ELR (cell line): ENCODE measurements at regions not wholly inside any gene's neighbourhood (a gene's known extent, or its start where the extent isn't known, plus 50 kb on each side); places are given as distances from the start of the nearest gene placed in this dataset.

ENCODE experiments used
- DNase-seq: peaks from one replicate; pipeline ENCODE4 v3.0.0-alpha.2; 2015; ENCODE audit warnings: low read depth

GRCh38 chr2:107383691-107384090 is 443.0 kb upstream of the RGPD4 start:
- no peak for DNase-seq

- DNase-seq = no peak
These were observed 442.3 kb upstream of the RGPD4 start for GRCh38 chr2:107384422-107384821.

- DNase-seq = no peak
These were observed 440.8 kb upstream of the RGPD4 start for GRCh38 chr2:107385921-107386320.

- no peak for DNase-seq
These were observed 434.4 kb upstream of the RGPD4 start for GRCh38 chr2:107392241-107392704.

- DNase-seq = peak; percentile 5
These were observed 433.2 kb upstream of the RGPD4 start for GRCh38 chr2:107393516-107393915.

- no peak for DNase-seq
These were observed 428.0 kb upstream of the RGPD4 start for GRCh38 chr2:107398683-107399082.

- no peak for DNase-seq
These were observed 424.4 kb upstream of the RGPD4 start for GRCh38 chr2:107402330-107402729.

- DNase-seq = no peak
These were observed 421.4 kb upstream of the RGPD4 start for GRCh38 chr2:107405261-107405660.

GRCh38 chr2:107407017-107407416 is 419.7 kb upstream of the RGPD4 start:
- no peak for DNase-seq

GRCh38 chr2:107407974-107408373 is 418.7 kb upstream of the RGPD4 start:
- DNase-seq = no peak

GRCh38 chr2:107411267-107411666 is 415.4 kb upstream of the RGPD4 start:
- no peak for DNase-seq

- no peak for DNase-seq
These were observed 414.3 kb upstream of the RGPD4 start for GRCh38 chr2:107412209-107412904.

- peak; percentile 1 for DNase-seq
These were observed 413.7 kb upstream of the RGPD4 start for GRCh38 chr2:107412981-107413380.

GRCh38 chr2:107414376-107414775 is 412.3 kb upstream of the RGPD4 start:
- no peak for DNase-seq

- no peak for DNase-seq
These were observed 408.0 kb upstream of the RGPD4 start for GRCh38 chr2:107418708-107419107.

GRCh38 chr2:107419191-107419590 is 407.5 kb upstream of the RGPD4 start:
- DNase-seq = no peak

- no peak for DNase-seq
These were observed 397.9 kb upstream of the RGPD4 start for GRCh38 chr2:107428781-107429180.

- no peak for DNase-seq
These were observed 396.7 kb upstream of the RGPD4 start for GRCh38 chr2:107430006-107430405.

- no peak for DNase-seq
These were observed 396.0 kb upstream of the RGPD4 start for GRCh38 chr2:107430596-107431266.

GRCh38 chr2:107436281-107436680 is 390.4 kb upstream of the RGPD4 start:
- no peak for DNase-seq

- no peak for DNase-seq
These were observed 389.4 kb upstream of the RGPD4 start for GRCh38 chr2:107437265-107437664.

- no peak for DNase-seq
These were observed 388.9 kb upstream of the RGPD4 start for GRCh38 chr2:107437807-107438206.

- no peak for DNase-seq
These were observed 378.5 kb upstream of the RGPD4 start for GRCh38 chr2:107448160-107448559.

GRCh38 chr2:107461301-107461700 is 365.4 kb upstream of the RGPD4 start:
- DNase-seq = no peak
